HepG2 (cell line): ENCODE measurements at regions not wholly inside any gene's neighbourhood (a gene's known extent, or its start where the extent isn't known, plus 50 kb on each side); places are given as distances from the start of the nearest gene placed in this dataset.

ENCODE experiments used
- MIER2 ChIP-seq: IDR thresholded peaks from 2 replicates; pipeline ENCODE4 v1.6.1; 2016; ENCODE audit warnings: missing biosample characterization, missing genetic modification reagents
- PLRG1 ChIP-seq: fragments of 450-650 bp; conservative IDR thresholded peaks from 2 replicates; pipeline ENCODE4 v1.6.1; 2016
- ZNF143 ChIP-seq: sonication (generic); formaldehyde crosslinking; IDR thresholded peaks from 2 replicates; pipeline ENCODE4 v1.4.0; 2020; ENCODE audit warnings: missing genetic modification reagents
- ZNF550 ChIP-seq: sonication (generic); formaldehyde crosslinking; IDR thresholded peaks from 2 replicates; pipeline ENCODE4 v1.4.0; 2020; ENCODE audit warnings: mild to moderate bottlenecking, missing genetic modification reagents, borderline replicate concordance
- TF ChIP-seq, protein P1 (sequence below): sonication (generic); formaldehyde crosslinking; IDR thresholded peaks from 2 replicates; pipeline ENCODE4 v1.4.0; 2020; ENCODE audit warnings: missing genetic modification reagents, mild to moderate bottlenecking, borderline replicate concordance
- TF ChIP-seq, protein P2 (sequence below), 2 experiments: sonication (generic) in 1 of 2; formaldehyde crosslinking in 1 of 2; IDR thresholded peaks; 2 replicates each; pipeline versions ENCODE4 v1.5.1 to v1.6.1; 2011 to 2020; ENCODE audit warnings: borderline replicate concordance in 1 of 2, low read depth in 1 of 2, low read length in 1 of 2, mild to moderate bottlenecking in 1 of 2, missing genetic modification reagents in 1 of 2, moderate library complexity in 1 of 2
- TF ChIP-seq, protein P3 (sequence below): sonication (generic); formaldehyde crosslinking; IDR thresholded peaks from one replicate; pipeline ENCODE4 v1.5.1; 2020; ENCODE audit warnings: mild to moderate bottlenecking, missing genetic modification reagents; ENCODE audit errors: not compliant biosample characterization

DNA sequence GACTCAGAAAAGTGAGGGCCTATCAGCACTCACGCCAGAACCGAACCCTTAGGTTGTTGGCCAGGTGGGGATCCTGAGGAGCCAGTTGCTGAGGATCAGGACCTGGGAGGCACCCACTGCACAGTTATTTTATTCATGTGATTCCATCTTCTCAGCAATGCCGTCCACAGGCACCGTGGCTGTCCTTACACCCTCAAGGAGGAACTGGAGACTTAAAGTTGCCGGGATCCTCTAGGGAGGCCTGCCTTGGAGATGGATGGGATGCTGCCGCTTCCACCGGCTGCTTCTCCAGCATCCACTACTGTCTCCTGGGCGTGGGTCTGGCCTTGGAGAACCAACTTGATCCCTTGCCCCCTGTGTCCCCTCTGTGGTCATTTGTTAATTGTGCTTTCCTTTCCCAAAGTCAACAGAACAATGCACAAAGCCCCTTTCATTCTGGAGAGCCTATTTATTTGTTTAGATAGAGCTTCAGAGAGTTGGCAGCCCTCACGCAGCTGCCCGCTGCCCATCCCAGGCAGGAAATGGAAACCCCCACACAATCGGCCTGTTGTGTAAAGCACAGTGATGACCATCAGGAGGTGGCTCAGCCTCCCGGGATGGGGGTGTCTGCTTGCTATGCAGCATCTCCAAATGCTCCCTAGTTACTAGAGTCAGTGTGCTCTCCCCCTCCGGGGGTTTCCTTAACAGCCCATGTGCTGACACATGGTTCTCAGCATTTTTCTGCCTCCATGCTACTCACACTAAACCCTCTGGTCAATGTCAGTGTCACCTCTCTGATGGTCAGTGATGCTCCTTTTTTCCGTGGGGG lies 52.9 kb upstream of the IGFBP3 start (continued):
- TF ChIP-seq, protein P1, sequence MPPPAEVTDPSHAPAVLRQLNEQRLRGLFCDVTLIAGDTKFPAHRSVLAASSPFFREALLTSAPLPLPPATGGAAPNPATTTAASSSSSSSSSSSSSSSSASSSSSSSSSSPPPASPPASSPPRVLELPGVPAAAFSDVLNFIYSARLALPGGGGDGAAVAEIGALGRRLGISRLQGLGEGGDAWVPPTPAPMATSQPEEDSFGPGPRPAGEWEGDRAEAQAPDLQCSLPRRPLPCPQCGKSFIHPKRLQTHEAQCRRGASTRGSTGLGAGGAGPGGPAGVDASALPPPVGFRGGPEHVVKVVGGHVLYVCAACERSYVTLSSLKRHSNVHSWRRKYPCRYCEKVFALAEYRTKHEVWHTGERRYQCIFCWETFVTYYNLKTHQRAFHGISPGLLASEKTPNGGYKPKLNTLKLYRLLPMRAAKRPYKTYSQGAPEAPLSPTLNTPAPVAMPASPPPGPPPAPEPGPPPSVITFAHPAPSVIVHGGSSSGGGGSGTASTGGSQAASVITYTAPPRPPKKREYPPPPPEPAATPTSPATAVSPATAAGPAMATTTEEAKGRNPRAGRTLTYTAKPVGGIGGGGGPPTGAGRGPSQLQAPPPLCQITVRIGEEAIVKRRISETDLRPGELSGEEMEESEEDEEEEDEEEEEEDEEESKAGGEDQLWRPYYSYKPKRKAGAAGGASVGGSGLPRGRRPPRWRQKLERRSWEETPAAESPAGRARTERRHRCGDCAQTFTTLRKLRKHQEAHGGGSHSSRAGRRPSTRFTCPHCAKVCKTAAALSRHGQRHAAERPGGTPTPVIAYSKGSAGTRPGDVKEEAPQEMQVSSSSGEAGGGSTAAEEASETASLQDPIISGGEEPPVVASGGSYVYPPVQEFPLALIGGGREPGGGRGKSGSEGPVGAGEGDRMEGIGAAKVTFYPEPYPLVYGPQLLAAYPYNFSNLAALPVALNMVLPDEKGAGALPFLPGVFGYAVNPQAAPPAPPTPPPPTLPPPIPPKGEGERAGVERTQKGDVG (CRISPR knock-in tag), result peak; percentile 70; the same call in 1 of the 2 replicates
- TF ChIP-seq, protein P2, sequence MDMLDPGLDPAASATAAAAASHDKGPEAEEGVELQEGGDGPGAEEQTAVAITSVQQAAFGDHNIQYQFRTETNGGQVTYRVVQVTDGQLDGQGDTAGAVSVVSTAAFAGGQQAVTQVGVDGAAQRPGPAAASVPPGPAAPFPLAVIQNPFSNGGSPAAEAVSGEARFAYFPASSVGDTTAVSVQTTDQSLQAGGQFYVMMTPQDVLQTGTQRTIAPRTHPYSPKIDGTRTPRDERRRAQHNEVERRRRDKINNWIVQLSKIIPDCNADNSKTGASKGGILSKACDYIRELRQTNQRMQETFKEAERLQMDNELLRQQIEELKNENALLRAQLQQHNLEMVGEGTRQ (IDR thresholded peaks at IDR 0.05; ENCODE audit: low read depth, low read length), result no peak
- TF ChIP-seq, protein P2 (CRISPR knock-in tag; IDR thresholded peaks at IDR 0.05; ENCODE audit: borderline replicate concordance), result no peak
- no peak for TF ChIP-seq PLRG1
- TF ChIP-seq ZNF143 (CRISPR knock-in tag), result 0 out of 2 replicates have a peak, but pooled peaks have one; percentile 30
- TF ChIP-seq, protein P3, sequence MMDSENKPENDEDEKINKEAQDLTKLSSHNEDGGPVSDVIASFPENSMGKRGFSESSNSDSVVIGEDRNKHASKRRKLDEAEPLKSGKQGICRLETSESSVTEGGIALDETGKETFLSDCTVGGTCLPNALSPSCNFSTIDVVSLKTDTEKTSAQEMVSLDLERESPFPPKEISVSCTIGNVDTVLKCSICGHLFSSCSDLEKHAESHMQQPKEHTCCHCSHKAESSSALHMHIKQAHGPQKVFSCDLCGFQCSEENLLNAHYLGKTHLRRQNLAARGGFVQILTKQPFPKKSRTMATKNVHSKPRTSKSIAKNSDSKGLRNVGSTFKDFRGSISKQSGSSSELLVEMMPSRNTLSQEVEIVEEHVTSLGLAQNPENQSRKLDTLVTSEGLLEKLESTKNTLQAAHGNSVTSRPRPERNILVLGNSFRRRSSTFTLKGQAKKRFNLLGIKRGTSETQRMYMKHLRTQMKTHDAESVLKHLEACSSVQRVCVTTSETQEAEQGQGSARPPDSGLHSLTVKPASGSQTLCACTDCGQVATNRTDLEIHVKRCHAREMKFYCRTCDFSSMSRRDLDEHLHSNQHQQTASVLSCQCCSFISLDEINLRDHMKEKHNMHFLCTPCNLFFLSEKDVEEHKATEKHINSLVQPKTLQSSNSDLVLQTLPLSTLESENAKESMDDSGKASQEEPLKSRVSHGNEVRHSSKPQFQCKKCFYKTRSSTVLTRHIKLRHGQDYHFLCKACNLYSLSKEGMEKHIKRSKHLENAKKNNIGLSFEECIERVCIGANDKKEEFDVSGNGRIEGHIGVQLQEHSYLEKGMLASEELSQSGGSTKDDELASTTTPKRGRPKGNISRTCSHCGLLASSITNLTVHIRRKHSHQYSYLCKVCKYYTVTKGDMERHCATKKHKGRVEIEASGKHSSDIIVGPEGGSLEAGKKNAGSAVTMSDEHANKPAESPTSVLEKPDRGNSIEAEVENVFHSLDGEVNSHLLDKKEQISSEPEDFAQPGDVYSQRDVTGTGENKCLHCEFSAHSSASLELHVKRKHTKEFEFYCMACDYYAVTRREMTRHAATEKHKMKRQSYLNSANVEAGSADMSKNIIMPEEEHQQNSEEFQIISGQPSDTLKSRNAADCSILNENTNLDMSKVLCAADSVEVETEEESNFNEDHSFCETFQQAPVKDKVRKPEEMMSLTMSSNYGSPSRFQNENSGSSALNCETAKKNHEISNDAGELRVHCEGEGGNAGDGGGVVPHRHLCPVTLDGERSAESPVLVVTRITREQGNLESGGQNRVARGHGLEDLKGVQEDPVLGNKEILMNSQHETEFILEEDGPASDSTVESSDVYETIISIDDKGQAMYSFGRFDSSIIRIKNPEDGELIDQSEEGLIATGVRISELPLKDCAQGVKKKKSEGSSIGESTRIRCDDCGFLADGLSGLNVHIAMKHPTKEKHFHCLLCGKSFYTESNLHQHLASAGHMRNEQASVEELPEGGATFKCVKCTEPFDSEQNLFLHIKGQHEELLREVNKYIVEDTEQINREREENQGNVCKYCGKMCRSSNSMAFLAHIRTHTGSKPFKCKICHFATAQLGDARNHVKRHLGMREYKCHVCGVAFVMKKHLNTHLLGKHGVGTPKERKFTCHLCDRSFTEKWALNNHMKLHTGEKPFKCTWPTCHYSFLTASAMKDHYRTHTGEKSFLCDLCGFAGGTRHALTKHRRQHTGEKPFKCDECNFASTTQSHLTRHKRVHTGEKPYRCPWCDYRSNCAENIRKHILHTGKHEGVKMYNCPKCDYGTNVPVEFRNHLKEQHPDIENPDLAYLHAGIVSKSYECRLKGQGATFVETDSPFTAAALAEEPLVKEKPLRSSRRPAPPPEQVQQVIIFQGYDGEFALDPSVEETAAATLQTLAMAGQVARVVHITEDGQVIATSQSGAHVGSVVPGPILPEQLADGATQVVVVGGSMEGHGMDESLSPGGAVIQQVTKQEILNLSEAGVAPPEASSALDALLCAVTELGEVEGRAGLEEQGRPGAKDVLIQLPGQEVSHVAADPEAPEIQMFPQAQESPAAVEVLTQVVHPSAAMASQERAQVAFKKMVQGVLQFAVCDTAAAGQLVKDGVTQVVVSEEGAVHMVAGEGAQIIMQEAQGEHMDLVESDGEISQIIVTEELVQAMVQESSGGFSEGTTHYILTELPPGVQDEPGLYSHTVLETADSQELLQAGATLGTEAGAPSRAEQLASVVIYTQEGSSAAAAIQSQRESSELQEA (CRISPR knock-in tag), result no peak
- 0 out of 2 replicates have a peak, but pooled peaks have one; percentile 48 for TF ChIP-seq ZNF550
- no peak for TF ChIP-seq MIER2
